ENCODE measurements at regions not wholly inside any gene's neighbourhood (a gene's known extent, or its start where the extent isn't known, plus 50 kb on each side); places are given as distances from the start of the nearest gene placed in this dataset.

GRCh38 chr4:11546391-11547175, 117.9 kb upstream of the HS3ST1 start:
- no peak overlapping the region for H3K27ac ChIP-seq (ENCODE audit: insufficient read depth, low read length)
- DNase-seq (peak; percentile 33), ATAC-seq (ENCODE audit: low read depth) (no peak; the same call in 1 of the 2 replicates)
- no peak overlapping the region for H3K4ac ChIP-seq (ENCODE audit: low read depth, low read length)
- H3K18ac ChIP-seq (ENCODE audit: low read depth, low read length): peak overlapping the region; percentile 34; the same call in 1 of the 2 replicates
- 0 out of 2 replicates have a peak, but pooled peaks cover 2% of the 10 kb centered on the region for H3K9me1 ChIP-seq (ENCODE audit: insufficient read depth, low read length)
- H4K8ac ChIP-seq (ENCODE audit: low read depth in 2 of 2, low read length in 2 of 2): no peak overlapping the region
- H3K56ac ChIP-seq (ENCODE audit: extremely low read depth, insufficient read depth, low read length): no peak overlapping the region
- no peak overlapping the region for H2AK5ac ChIP-seq (ENCODE audit: low read depth, low read length)
- H2BK120ac ChIP-seq (ENCODE audit: low read depth, low read length): no peak overlapping the region
- H4K20me1 ChIP-seq (ENCODE audit: insufficient read depth, low read length): no peaks in the 10 kb centered on the region
- TF ChIP-seq RFX5 (IDR thresholded peaks at IDR 0.05; ENCODE audit: low read depth, low read length) (no peak), MAZ (IDR thresholded peaks at IDR 0.05; ENCODE audit: borderline replicate concordance, low read depth, low read length) (no peak), CHD1 (IDR thresholded peaks at IDR 0.05; ENCODE audit: low read depth, low read length) (no peak), MXI1 (IDR thresholded peaks at IDR 0.05; ENCODE audit: borderline replicate concordance, low read depth, low read length) (no peak), USF2 (IDR thresholded peaks at IDR 0.05; ENCODE audit: low read depth, low read length) (no peak), BHLHE40 (IDR thresholded peaks at IDR 0.05; ENCODE audit: low read depth, low read length) (no peak), MAFK (IDR thresholded peaks at IDR 0.05; ENCODE audit: low read depth, low read length) (no peak), ELK1 (IDR thresholded peaks at IDR 0.05; ENCODE audit: borderline replicate concordance, low read depth, low read length) (no peak), RCOR1 (IDR thresholded peaks at IDR 0.05; ENCODE audit: insufficient replicate concordance, low read length) (no peak), FOS (IDR thresholded peaks at IDR 0.05; ENCODE audit: low read depth, low read length) (no peak), CEBPB (IDR thresholded peaks at IDR 0.05; ENCODE audit: low read depth, low read length) (no peak), POLR2A (IDR thresholded peaks at IDR 0.05; ENCODE audit: low read depth, low read length) (no peak), SMC3 (IDR thresholded peaks at IDR 0.05; ENCODE audit: low read depth, low read length) (no peak), CTCF (conservative IDR thresholded peaks at IDR 0.05; ENCODE audit: low read depth, low read length) (no peak), NFE2L2 (IDR thresholded peaks at IDR 0.05; ENCODE audit: low read depth, low read length) (no peak)
- H2AK9ac ChIP-seq (replicated peaks; ENCODE audit: low read depth, low read length, poor library complexity): no peak overlapping the region
- peaks cover 5% of the 10 kb centered on the region for H3K4me1 ChIP-seq (ENCODE audit: control insufficient read depth, insufficient read depth, low read length)
- no peak overlapping the region for H2AFZ ChIP-seq (replicated peaks; ENCODE audit: low read length, poor library complexity)
- H3K9me3 ChIP-seq (ENCODE audit: control insufficient read depth, insufficient read depth, low read length): no peaks in the 10 kb centered on the region
- no TSS peak for BruUV-seq (replicated peaks)
- no peak overlapping the region for H3K4me2 ChIP-seq (ENCODE audit: low read depth, low read length)
- no peaks in the 10 kb centered on the region for H3K27me3 ChIP-seq (ENCODE audit: control insufficient read depth, insufficient read depth, low read length)
- peak overlapping the region; percentile 64; the same call in 1 of the 3 replicates for H2BK15ac ChIP-seq (ENCODE audit: low read depth, low read length)
- H3K36me3 ChIP-seq (ENCODE audit: control insufficient read depth, insufficient read depth, low read length): no peaks in the 10 kb centered on the region
- intact Hi-C loops (cut with micrococcal nuclease) (no loop called here), dilution Hi-C loops (cut with HindIII; ENCODE audit: low sequenced_read_pairs, unreplicated experiment) (no loop called here), in situ Hi-C loops (cut with MboI; ENCODE audit: low sequenced_read_pairs) (no loop called here)
- no peak overlapping the region for H3K23ac ChIP-seq (ENCODE audit: low read depth, low read length)
- H2BK20ac ChIP-seq (ENCODE audit: low read depth, low read length): no peak overlapping the region
- H3K14ac ChIP-seq (replicated peaks; ENCODE audit: low read depth, low read length): no peak overlapping the region
- no peak overlapping the region for H2BK5ac ChIP-seq (ENCODE audit: low read depth, low read length, poor library complexity, severe bottlenecking)
- no peak overlapping the region for H4K5ac ChIP-seq (ENCODE audit: low read depth, low read length)
- POLR2A ChIA-PET (ENCODE audit: unreplicated experiment): no interaction called here
- no peak overlapping the region for H3K9ac ChIP-seq (ENCODE audit: low read depth, low read length)
- no peak overlapping the region for H3K4me3 ChIP-seq (ENCODE audit: insufficient read depth, low read depth, low read length)
- CTCF ChIA-PET: no interaction called here
- no peaks in the 10 kb centered on the region for H3K79me1 ChIP-seq (ENCODE audit: low read depth in 1 of 2, low read length in 2 of 2)
- no CpG with 5 or more reads among the region's 1 CpG for WGBS, 2 experiments (ENCODE audit: extremely low coverage in 2 of 2, insufficient read length in 1 of 2)
- H4K91ac ChIP-seq (ENCODE audit: insufficient read depth, low read depth, low read length): no peak overlapping the region
